NB4 (cell line): ENCODE measurements at regions not wholly inside any gene's neighbourhood (a gene's known extent, or its start where the extent isn't known, plus 50 kb on each side); places are given as distances from the start of the nearest gene placed in this dataset.

Experiments
- CTCF ChIP-seq: IDR thresholded peaks from one replicate; pipeline ENCODE4 v1.5.1; 2012; ENCODE audit warnings: low read depth, low read length
- MAX ChIP-seq: IDR thresholded peaks from 2 replicates; pipeline ENCODE4 v1.6.1; 2011; ENCODE audit warnings: low read depth, low read length
- MYC ChIP-seq: IDR thresholded peaks from 2 replicates; pipeline ENCODE4 v1.6.1; 2011; ENCODE audit warnings: low read depth, low read length
- POLR2A ChIP-seq: IDR thresholded peaks from 2 replicates; pipeline ENCODE4 v1.6.1; 2011; ENCODE audit warnings: mild to moderate bottlenecking; ENCODE audit not compliant: insufficient read length; ENCODE audit errors: extremely low read depth

DNA sequence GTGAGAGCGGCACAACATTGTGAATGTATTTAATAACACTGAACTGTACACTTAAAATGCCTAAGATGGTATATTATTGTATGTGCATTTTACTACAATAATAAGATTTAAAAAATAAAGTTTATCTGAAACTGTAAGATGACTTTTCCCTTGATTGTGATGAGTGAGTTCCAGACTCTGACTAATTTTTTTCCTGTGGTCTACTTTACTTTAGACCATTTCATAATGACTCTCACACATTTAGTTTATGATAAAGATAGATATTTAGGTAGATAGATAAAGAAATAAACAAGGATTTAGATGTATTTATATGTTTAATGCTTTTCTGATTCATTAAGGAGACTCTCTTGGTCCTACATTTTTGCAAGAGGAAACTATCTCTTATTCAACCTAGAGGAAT is 835.9 kb upstream of the SORCS1 start:
- TF ChIP-seq CTCF (no peak), MAX (no peak), POLR2A (no peak), MYC (no peak)
